ENCODE measurements at regions not wholly inside any gene's neighbourhood (a gene's known extent, or its start where the extent isn't known, plus 50 kb on each side); places are given as distances from the start of the nearest gene placed in this dataset.

DNA sequence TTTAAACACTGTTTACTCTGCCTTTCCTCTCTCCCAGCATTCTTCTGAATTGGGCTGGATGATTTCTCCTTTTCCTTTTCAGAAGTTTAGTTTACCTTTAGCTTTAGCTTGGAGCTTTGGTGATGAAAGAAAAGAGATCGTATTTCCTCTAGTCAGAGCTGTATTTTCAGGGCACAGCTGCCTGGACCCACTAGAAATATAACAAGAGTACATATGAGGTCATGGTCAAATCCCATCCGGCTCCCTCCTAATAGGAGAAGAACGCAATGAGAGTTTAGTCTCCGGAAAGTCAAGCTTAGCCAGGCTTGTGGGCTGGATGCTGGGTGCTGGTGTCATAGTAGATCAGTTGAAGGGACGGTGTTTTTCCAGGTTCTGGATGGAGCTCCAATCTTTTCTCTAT is 177.1 kb upstream of the PFN2 start:
- TF ChIP-seq POLR2A (IDR thresholded peaks at IDR 0.05; ENCODE audit: extremely low read depth, insufficient read length) (no peak), MYC (IDR thresholded peaks at IDR 0.05; ENCODE audit: low read depth, low read length) (no peak)
- TF ChIP-seq, protein P1, sequence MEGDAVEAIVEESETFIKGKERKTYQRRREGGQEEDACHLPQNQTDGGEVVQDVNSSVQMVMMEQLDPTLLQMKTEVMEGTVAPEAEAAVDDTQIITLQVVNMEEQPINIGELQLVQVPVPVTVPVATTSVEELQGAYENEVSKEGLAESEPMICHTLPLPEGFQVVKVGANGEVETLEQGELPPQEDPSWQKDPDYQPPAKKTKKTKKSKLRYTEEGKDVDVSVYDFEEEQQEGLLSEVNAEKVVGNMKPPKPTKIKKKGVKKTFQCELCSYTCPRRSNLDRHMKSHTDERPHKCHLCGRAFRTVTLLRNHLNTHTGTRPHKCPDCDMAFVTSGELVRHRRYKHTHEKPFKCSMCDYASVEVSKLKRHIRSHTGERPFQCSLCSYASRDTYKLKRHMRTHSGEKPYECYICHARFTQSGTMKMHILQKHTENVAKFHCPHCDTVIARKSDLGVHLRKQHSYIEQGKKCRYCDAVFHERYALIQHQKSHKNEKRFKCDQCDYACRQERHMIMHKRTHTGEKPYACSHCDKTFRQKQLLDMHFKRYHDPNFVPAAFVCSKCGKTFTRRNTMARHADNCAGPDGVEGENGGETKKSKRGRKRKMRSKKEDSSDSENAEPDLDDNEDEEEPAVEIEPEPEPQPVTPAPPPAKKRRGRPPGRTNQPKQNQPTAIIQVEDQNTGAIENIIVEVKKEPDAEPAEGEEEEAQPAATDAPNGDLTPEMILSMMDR (IDR thresholded peaks at IDR 0.05; ENCODE audit: low read depth, low read length): no peak
- TF ChIP-seq, protein P2, sequence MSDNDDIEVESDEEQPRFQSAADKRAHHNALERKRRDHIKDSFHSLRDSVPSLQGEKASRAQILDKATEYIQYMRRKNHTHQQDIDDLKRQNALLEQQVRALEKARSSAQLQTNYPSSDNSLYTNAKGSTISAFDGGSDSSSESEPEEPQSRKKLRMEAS (IDR thresholded peaks at IDR 0.05; ENCODE audit: low read depth, low read length): no peak

Measured in NB4 (cell line).